ENCODE measurements at regions not wholly inside any gene's neighbourhood (a gene's known extent, or its start where the extent isn't known, plus 50 kb on each side); places are given as distances from the start of the nearest gene placed in this dataset.

- H3K9me3 ChIP-seq (ENCODE audit: insufficient read depth in 2 of 2, low read depth in 1 of 2, low read length in 1 of 2) = no peaks in the 10 kb centered on the region
- no peak overlapping the region for H3K14ac ChIP-seq (ENCODE audit: insufficient read length)
- no peaks in the 10 kb centered on the region for H3K79me2 ChIP-seq (ENCODE audit: control insufficient read depth in 1 of 2, insufficient read depth in 2 of 2, low read length in 2 of 2)
- H4K91ac ChIP-seq (replicated peaks; ENCODE audit: insufficient read length, low read length) = no peak overlapping the region
- no peak overlapping the region for H3K4ac ChIP-seq (replicated peaks; ENCODE audit: insufficient read length, low read depth, low read length)
- CTCF ChIA-PET (ENCODE audit: partially characterized antibody) = interaction anchor here (1.2 kb wide), 1 partner anchor 27 kb away, joined by 4 read pairs; no protein-coding TSS in a partner anchor
- no peaks in the 10 kb centered on the region for H3K4me1 ChIP-seq (replicated peaks in 1 of 4; ENCODE audit: control insufficient read depth in 3 of 4, insufficient read depth in 4 of 4, low read length in 3 of 4)
- FAIRE-seq (no peak), DNase-seq (ENCODE audit: low read depth in 1 of 2, low spot score in 2 of 2) (no peak)
- H3K36me3 ChIP-seq (ENCODE audit: control insufficient read depth in 2 of 4, insufficient read depth in 4 of 4, low read length in 3 of 4) = no peaks in the 10 kb centered on the region
- no peak overlapping the region for H2BK15ac ChIP-seq (ENCODE audit: low read length)
- no peak overlapping the region for H2BK5ac ChIP-seq (ENCODE audit: low read depth, low read length)
- H2BK120ac ChIP-seq (replicated peaks; ENCODE audit: low read depth, low read length) = no peak overlapping the region
- H3K4me3 ChIP-seq (ENCODE audit: extremely low read depth in 1 of 4, insufficient read depth in 2 of 4, low read depth in 3 of 4, low read length in 4 of 4) = no peak overlapping the region
- no peak overlapping the region for H3K18ac ChIP-seq (ENCODE audit: extremely low read depth, low read length)
- H3K23me2 ChIP-seq (ENCODE audit: low read depth, low read length) = no peaks in the 10 kb centered on the region
- no peak overlapping the region for H2AK5ac ChIP-seq (ENCODE audit: low read depth, low read length)
- H3K4me2 ChIP-seq (ENCODE audit: insufficient read depth in 1 of 2, low read depth in 2 of 2, low read length in 2 of 2) = no peak overlapping the region
- 88% methylated on average over 2 of the region's 2 CpGs; no CpG with 5 or more reads in 1 of the 2 experiments for WGBS, 2 experiments (ENCODE audit: extremely low coverage in 1 of 2, insufficient coverage in 1 of 2, insufficient read length in 1 of 2, insufficient replicate concordance in 2 of 2, low coverage in 1 of 2, low lambda C conversion rate in 2 of 2, missing lambda C conversion rate in 1 of 2)
- H3K27me3 ChIP-seq (replicated peaks in 1 of 4; ENCODE audit: control insufficient read depth in 3 of 4, extremely low read depth in 1 of 4, insufficient read depth in 3 of 4, low read length in 3 of 4) = no peaks in the 10 kb centered on the region
- no peak overlapping the region for H4K8ac ChIP-seq (ENCODE audit: extremely low read depth, insufficient read depth, low read length)
- no peaks in the 10 kb centered on the region for H3K79me1 ChIP-seq (ENCODE audit: low read depth, low read length)
- TF ChIP-seq SP4 (IDR thresholded peaks at IDR 0.05; ENCODE audit: low read length) (no peak), RBBP5 (IDR thresholded peaks at IDR 0.05; ENCODE audit: borderline replicate concordance, low read depth, low read length) (no peak), GTF2F1 (IDR thresholded peaks at IDR 0.05; ENCODE audit: borderline replicate concordance, low read depth, low read length) (no peak), TCF12 (IDR thresholded peaks at IDR 0.05; ENCODE audit: low read depth, low read length) (no peak), SAP30 (IDR thresholded peaks at IDR 0.05; ENCODE audit: insufficient read depth, insufficient replicate concordance, low read length) (no peak), HDAC2 (IDR thresholded peaks at IDR 0.05; ENCODE audit: borderline replicate concordance in 1 of 2, low read depth in 2 of 2, low read length in 2 of 2) (no peak), ATF3 (IDR thresholded peaks at IDR 0.05; ENCODE audit: insufficient read depth, low read depth, low read length) (no peak), E2F6 (IDR thresholded peaks at IDR 0.05) (no peak), ZNF274 (IDR thresholded peaks at IDR 0.05; ENCODE audit: borderline replicate concordance, extremely low read depth, low read length) (no peak), BCL11A (IDR thresholded peaks at IDR 0.05; ENCODE audit: low read depth in 2 of 2, low read length in 2 of 2) (no peak), TAF1 (IDR thresholded peaks at IDR 0.05; ENCODE audit: low read depth, low read length) (no peak), SRF (IDR thresholded peaks at IDR 0.05; ENCODE audit: low read depth, low read length) (no peak), FOSL1 (IDR thresholded peaks at IDR 0.05; ENCODE audit: insufficient read depth, low read depth, low read length) (no peak)
- no peak overlapping the region for H3K27ac ChIP-seq (ENCODE audit: low read depth, low read length)
- no peak overlapping the region for H4K5ac ChIP-seq (ENCODE audit: insufficient read length, low read depth, low read length)
- H2BK12ac ChIP-seq (ENCODE audit: low read depth, low read length) = no peak overlapping the region
- no peaks in the 10 kb centered on the region for H4K20me1 ChIP-seq (replicated peaks in 1 of 2; ENCODE audit: control insufficient read depth in 1 of 2, insufficient read depth in 2 of 2, low read length in 2 of 2)
- no peak overlapping the region for H2AFZ ChIP-seq (ENCODE audit: low read length)
- no peak overlapping the region for H3K56ac ChIP-seq (replicated peaks; ENCODE audit: insufficient read length, low read depth, low read length)
- POLR2A ChIA-PET (ENCODE audit: partially characterized antibody) = no interaction called here
- H3K23ac ChIP-seq (ENCODE audit: insufficient read length) = no peak overlapping the region
- no peak overlapping the region for H2BK20ac ChIP-seq (ENCODE audit: low read length)
- no peak overlapping the region for H3K9ac ChIP-seq (replicated peaks in 1 of 4; ENCODE audit: extremely low read depth in 1 of 4, low read depth in 3 of 4, low read length in 3 of 4)
Observed at GRCh38 chr7:136142583-136142982, 165.4 kb upstream of the MTPN start.
